ENCODE measurements at regions not wholly inside any gene's neighbourhood (a gene's known extent, or its start where the extent isn't known, plus 50 kb on each side); places are given as distances from the start of the nearest gene placed in this dataset.

- DNase-seq: peak; percentile 72
These were observed 65.9 kb downstream of the EFNB1 start for GRCh38 chrX:68894513-68895340.

GRCh38 chrX:68894142-68894512, 65.3 kb downstream of the EFNB1 start:
- DNase-seq: no peak

- DNase-seq: peak; percentile 33
These were observed 63.8 kb downstream of the EFNB1 start for GRCh38 chrX:68892651-68893050.

GRCh38 chrX:68892134-68892533, 63.3 kb downstream of the EFNB1 start:
- DNase-seq: no peak

Measured in tongue (tissue), 1 donor.